ENCODE measurements at regions not wholly inside any gene's neighbourhood (a gene's known extent, or its start where the extent isn't known, plus 50 kb on each side); places are given as distances from the start of the nearest gene placed in this dataset.

DNA sequence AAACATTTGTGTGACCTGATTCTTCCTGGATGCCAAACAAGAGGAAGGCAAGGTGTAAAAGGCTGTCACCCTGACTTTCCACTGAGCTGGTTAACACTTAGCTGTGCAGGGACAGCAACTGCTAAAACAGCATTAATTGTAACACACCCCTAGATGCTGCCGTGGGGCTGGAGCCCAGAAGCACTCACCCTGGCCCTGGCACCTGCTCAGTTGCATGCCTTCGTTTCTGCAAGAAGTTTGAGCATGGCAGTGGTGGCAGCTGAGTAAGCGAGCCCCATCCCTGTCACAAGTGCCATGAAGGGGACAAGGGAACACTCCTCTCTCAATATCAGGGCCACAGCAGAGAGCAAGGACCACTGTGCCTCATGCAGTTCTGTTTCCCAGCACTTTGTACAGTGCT lies 330.2 kb downstream of the TMEM114 start:
- no peak for DNase-seq

DNA sequence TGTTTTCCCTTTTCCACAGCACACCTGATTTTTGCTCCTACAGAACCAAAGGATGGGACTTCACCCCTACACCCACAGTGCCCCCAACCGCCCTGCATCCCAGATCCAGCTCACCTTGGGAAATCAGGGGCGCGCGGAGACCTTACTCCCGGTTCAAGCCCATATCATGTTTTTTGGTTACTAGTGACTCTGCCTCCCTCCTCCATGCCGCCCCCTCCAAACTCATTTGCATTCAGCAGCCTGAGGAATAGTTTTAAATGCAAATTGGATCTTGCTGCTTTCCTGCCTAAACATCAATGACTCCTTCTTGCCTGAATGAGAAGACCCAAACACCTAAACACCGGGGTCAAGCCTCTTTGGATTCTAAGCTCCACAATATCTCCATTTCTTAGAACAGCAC lies 331.8 kb downstream of the TMEM114 start:
- DNase-seq = no peak

DNA sequence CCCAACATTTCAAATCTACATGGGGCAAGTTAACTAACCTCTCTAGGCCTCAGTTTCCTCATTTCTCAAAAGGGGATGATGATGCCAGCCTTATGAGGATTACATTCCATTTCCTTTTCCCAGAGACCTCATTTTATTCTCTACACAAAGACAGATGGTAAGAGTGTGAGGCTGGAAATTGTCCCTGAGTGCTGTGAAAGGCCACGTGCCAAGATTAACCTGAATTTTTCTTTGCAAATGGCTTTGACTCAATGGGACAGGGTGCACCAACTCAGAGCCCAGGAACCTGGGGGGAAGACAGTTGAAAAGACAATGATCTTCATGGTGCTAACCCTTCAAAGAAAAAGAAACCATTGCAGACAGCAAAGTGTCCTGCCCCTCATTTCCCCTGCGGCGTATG lies 332.8 kb downstream of the TMEM114 start:
- DNase-seq = no peak

DNA sequence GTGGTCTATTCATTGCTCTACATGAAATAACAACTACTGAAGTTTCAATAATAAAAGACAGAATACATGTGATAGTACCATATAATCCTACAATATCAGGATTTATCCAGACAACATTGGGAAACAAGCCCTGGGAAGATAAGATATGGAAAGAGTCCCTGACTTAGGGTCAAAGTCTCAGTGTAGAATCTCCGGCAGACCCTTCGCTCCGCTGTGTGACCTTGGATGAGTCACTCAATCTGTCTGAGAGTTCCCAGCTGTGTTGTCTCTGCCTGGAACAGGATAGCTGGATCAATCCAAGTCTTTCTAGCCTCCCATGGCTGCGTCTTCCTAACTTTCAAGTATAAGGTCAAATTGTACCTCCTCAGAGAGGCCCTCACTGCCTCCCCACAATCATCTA lies 335.9 kb downstream of the TMEM114 start:
- no peak for DNase-seq

DNA sequence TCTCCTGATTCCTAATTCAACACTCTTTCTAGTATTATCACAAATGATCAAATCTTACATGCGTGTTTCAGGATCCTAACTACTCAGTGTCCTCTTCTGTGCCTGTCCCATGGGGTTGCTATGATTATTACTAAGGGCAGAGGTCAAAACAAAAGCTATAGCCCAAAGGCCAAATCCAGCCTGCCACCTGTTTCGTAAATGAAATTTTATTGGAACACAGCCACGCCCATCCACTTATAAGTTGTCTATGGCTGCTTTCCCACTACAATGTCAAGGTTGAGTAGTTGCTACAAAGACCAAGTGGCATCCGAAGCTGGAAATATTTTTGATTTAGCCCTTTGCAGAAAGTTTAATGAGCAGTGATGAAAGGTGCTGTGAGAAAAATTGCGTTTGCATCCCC lies 336.6 kb downstream of the TMEM114 start:
- no peak for DNase-seq

DNA sequence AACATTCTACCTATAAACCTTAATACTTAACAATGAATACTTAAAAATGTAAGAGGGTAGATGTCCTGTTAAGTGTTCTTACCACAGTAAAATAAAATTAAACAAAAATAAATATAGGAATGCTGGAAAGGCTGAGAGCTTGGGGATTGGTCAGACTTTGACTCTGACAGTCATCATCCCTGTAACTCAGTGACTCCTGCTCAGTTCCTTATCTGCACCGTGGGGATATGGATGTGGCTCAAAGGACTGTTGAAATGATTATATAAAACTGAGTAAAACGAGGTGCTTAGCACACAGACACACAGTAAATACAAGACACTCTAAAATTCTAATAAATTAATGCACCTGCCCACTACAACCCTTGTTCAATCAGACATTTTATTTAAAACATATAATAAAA lies 338.6 kb downstream of the TMEM114 start:
- no peak for DNase-seq

DNA sequence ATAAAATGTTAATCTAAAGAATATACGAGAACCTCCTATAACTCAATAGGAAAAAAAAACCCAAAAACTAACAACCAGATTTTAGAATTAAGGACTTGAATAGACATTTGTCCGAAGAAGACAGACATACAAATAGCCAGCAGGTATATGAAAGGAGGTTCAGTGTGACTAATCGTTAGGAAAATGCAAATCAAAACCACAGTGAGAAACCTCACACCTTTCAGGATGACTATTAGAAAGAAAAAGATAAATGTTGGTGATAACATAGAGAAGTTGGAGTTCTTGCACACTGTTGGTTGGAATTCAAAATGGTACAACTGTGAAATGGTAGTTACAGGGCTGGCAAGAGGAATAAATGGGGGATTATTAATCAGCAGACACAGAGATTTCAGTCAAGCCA lies 339.0 kb downstream of the TMEM114 start:
- no peak for DNase-seq

DNA sequence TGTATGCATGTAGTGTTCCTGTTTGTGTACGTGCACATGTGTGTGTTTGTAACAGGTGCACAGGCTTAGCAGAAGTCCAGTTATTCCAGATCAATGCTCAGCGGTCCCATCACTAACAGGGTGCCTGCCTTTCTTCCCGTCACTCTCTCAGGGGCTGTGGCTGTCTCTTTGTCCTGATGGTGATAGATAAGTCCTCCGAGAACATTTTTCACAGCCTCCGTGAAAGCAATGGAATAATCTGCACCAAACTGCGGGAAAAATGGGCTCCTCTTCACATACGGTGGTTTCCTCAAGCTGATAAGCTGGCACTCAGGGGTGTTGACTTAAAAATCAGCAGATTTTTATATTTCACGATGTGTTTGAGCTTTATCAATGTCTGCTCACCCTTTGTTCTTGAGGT lies 342.3 kb downstream of the TMEM114 start:
- no peak for DNase-seq

DNA sequence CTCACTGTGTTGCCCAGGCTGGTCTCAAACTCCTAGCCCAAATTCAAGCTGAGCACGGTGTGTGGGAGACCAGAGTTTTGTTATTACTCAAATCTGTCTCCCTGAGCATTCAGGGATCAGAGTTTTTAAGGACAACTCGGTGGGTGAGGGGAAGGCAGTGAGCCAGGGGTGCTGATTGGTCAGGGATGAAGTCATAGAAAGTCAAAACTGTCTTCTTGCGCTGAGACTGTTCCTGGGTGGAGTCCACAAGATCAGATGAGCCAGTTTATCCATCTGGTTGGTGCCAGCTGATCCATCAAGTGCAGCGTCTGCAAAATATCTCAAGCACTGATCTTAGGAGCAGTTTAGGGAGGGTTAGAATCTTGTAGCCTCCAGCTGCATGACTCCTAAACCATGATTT lies 346.3 kb downstream of the TMEM114 start:
- DNase-seq = no peak

DNA sequence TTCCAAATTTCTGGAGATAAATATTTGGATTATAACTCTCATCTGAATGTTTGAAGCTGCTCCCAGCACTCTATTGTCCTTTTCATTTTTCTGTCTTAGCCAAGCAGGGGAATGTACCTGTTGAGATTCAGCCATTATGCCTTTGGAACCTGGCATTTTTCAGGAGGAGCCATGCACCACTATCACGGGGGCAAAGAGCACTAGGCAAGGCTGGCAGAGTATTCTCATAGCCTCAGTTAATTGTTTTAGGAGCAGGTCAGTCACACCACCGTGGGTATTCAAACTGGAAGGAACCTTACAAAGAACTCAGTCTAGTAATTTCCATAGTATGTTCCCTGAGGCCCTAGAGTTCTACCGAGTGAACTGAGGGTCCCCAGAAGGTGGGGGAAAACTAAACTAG lies 348.9 kb downstream of the TMEM114 start:
- no peak for DNase-seq

DNA sequence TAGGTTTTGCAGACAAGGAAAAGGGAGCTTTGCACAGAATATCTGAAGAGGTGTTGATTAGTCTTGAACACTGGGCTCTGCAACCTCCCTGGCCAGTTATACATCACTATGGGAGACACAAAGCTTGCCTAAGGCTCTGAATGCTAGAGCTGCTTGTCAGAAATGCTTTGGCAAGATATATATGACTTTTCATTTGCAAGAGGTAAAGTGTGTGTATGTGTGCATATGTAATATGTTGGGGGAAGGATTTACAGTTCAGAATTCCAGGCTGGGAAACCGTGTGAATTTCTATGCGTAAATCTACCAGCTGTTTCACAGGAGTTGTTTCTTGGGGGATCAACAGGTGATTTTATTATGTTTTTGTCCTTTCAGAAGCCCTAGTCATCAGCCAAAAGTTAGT lies 350.9 kb downstream of the TMEM114 start:
- no peak for DNase-seq

DNA sequence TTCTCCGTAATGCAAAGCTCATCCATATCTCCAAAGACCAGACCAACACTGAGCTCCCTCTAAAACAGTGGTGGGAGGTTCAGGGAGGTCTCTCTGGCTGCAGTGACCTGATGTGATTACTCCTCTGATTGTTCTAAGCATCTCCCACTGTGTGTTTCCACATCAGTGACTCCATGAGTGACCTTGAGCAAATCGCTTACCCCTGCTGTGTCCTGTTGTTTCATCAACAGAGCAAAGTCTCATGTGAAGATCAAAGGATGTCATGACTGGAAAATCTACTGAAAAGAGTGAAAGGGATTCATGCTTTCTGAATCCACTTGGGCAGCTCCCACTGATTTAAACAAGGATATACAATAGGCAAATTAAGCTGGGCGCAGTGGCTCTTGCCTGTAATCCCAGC lies 352.9 kb downstream of the TMEM114 start:
- DNase-seq = no peak

DNA sequence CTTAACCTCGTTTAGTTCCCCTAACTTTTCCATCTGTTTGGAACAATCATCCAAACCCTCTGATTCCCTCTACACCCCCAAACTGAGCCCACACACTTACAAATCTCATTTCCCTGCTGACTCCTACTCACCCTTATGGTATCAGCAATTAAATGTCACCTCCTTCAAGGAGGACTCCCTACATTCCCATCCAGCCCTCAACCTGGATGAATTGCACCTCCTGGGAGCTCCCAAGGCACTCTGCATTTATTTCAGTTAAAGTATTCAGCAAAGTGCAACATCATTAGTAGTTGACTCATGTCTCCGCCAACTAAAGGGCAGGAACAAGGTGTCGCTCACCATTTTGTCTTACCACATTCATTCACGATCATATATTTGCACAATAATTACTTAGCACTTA lies 353.5 kb downstream of the TMEM114 start:
- DNase-seq = no peak

DNA sequence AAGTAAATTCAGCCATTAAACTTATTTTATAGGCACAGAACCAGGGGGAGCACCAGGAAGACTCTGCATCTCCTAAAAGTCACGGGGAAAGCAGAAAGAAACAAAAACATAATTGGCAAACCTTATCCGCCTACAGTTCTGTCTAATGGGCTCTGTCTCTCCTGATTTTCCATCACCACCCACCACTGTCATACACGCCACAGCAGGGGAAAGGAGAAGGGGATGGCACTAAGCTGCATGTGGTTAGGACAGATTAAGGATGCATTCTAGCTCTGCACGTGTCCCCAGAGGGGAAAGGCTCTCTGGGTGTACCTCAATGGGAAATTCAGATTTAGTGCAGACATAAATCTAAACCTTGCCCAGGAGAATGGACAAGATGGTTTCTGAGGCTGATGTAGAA lies 359.8 kb downstream of the TMEM114 start:
- no peak for DNase-seq

DNA sequence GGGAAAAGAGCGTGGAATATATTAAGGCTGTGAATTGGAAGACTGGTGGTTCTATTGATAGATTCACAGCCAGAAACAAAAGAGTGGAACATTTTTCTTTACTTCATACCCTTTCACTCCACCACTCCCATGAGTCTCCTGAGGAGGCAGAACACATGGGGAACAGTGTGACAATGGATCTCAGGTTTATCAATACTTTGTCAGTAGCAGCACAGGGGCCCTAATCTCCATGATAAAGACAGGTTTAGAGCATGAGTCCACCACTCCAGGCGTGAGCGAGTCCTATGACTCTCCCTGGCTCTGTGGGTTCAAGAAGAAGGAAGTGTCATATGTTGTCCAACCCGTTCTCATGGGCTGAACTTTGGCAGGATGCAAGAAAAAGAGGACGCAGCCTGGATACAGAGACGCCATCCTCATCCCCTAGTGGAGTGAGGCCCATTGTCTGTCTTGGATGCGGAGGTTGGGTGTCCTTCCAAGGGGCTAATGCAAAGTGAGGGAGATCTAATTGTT lies 361.2 kb downstream of the TMEM114 start:
- DNase-seq = no peak

DNA sequence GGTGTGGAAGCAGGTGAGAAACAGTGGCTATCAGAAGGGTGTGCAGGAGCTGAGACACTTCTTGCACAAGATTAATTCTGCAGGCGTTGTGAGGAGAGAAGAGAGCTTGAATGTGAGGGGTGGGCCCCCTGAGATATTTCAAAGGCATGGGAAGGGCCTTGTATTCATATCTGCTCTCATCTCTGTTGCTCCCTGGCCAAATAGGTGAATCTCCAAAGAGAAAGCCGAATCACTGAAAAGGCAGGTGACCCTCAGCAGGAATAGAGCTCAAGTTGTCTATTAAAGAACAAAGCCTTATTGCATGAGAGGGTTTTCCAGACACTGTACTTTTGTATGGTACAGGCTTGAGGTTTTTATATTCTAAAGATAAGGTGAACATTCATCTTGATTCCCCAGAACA lies 373.1 kb downstream of the TMEM114 start:
- no peak for DNase-seq

DNA sequence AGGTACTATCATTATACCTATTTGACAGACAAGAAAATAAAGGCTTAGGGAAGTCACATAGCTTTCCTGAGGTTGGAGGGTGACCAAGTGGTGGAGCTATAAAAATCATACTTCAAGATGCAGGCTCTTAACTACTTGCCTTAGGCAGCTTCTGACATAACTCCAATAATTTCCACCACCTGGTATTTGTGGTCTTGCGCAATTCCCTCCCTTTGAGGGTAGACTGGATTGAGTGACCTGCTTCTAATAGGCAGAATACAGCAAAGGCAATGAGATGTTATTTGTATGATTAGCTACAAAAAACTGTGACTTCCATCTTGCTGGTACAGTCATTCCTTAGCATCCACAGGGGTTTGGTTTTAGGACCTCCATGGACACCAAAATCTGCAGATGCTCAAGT lies 385.5 kb downstream of the TMEM114 start:
- DNase-seq = no peak

DNA sequence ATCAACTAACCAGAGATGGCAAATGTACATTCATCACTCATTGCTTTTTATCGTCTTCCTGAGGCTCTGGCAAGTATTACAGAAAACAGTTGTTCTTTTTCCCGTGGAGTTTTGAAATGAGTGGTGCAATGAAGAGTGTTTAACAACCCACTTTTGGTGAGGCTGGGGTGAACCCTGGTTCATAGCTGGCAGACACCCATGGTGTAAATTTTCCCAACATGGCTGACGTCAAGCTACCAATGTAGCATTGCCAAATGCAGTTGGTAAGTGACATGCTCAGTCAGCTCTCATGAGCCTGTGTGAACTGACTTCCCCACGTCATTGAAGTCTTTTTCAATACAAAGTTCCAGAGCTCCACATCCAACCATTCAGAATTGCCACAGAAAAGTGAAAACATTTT lies 386.2 kb downstream of the TMEM114 start:
- DNase-seq = no peak

DNA sequence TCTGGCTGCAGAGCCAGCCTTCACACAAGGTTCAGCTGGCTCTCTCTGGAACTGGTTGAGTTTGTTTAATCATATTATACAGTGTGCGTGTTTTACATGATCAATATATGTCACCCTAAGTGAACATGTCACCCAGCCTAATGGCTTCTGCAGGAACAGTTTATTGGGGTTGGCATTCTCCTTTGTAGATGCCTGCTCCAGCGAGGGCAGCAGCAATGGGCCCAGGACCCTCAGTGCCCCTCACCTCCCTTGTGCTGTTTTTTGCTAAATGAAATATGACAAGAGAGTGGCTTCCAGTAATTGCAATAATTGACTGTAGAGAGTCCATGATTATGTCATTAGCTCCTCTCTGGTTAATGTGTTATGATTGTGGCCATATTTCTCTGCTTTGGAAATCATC lies 387.2 kb downstream of the TMEM114 start:
- no peak for DNase-seq

DNA sequence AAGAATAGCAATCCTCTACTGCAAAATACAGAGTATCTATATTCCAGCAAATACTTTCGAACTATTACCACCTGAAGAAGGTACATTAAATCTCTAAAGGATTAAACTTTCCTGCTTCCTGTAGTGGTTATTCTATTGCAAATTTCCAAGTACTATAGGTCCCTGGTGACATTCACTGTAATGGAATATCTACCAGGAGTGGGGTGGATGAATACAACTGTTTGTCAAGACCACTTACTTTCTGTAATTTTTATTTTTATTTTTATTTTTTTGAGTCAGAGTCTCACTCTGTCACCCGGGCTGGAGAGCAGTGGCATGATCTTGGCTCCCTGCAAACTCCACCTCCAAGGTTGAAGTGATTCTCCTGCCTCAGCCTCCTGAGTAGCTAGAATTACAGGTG lies 389.5 kb downstream of the TMEM114 start:
- DNase-seq = no peak

DNA sequence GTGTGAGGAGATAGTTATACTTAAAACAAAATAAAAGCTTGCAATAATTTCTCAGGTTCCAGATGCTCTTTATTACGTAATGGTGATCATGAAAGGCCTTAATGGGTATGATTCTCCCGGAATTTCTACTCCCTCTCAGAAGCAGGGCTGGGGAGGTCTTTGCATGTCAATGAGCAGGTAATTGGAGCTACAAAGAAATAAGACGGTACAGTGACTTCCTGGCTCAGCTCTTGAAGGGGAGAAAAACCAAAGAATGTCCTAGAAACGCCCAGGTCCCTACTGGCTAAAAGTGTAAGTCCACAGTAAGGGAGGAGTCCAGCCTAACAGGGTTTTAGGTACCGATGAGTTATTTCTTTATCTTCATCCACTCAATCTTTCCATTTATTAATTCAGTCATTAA lies 390.9 kb downstream of the TMEM114 start:
- no peak for DNase-seq

DNA sequence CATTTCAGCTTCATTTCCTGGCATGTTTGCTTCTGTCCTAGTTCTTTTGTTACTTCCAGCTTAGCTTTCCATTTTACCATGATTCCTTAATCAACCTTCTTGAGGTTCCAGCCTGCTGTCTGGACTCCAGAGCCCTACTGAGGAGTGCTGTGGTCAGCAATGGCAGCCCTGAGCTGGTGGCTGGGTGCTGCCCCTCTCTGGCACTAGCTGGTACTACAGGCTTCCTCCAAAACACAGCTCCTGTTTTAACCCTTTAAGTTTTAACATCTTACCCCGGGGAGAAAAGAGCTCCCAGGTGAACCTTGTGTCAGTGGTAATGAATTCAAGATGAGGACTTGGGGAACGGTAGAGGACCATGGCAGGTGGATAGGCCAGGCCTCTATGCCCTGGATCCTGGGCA lies 395.5 kb downstream of the TMEM114 start:
- no peak for DNase-seq

DNA sequence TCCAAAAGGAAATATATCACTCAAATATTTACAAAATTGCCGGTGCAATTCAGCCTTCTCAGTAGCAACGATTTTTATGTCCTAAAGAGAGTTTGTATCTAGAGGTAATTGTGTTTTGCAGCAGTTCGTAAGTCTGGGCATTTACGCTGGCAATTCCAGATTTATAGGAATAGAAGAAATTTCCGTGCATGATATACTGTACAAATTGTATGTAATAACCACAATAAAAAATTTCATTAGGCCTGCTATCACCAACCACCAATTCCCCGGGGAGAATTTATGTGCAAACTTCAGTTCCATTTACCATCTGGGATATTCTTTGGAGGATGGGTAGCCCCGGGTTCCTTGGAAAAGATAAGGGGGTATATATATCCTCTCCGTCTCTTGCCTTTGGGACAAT lies 401.5 kb downstream of the TMEM114 start:
- no peak for DNase-seq

DNA sequence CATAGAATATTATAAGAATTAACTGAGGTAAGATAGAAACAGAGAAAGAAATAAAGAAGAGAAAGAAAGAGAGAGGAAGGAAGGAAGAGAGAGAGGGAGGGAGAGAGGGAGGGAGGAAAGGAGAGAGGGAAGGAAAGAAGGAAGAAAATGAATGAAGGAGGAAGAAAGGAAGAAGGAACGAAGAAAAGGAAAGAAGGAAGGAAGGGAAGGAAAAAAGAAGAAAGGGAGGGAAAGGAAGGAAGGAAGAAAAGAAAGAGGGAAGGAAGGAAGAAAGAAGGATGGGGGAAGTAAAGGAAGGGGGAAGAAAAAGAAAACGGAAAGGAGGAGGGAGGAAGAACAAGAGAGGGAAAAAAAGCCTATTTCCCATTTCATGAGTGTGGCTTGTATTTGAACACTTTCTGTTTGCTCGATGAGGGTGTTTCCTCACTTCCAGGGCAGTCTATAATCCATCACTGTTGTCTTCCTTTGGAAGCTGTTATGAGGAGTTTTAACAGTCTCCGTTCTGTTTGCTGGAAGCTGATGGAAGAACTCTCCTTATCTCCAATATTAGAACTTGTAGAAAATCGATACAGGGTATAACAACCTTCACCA lies 402.4 kb downstream of the TMEM114 start:
- DNase-seq = no peak

DNA sequence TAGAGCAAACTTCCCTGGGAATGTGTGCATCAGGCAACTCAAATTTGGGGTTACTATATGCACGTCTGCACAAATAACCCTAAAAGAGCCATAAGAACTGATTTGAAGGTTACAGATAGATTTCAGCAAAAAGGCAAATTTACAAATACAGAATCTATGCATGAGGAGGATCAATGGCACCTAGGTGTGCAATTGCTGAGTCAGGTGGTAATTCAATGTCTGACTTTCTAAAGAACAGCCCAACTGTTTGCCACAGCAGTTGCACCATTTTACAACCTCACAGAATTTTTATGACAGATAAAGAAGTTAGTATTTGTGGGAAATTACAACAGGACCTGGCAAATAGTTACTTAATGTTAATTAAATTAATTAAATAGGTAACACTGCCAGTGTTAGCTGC lies 405.5 kb downstream of the TMEM114 start:
- no peak for DNase-seq
